Fibroblast of skin of abdomen (primary cell): ENCODE measurements at regions not wholly inside any gene's neighbourhood (a gene's known extent, or its start where the extent isn't known, plus 50 kb on each side); places are given as distances from the start of the nearest gene placed in this dataset.

Source experiments
- DNase-seq: peaks from one replicate; pipeline ENCODE4 v3.0.0-alpha.2; 2013

GRCh38 chr5:175808711-175809110 is 62.7 kb upstream of the CPLX2 start:
- no peak for DNase-seq

GRCh38 chr5:175809531-175810121 is 61.8 kb upstream of the CPLX2 start:
- peak; percentile 95 for DNase-seq

- no peak for DNase-seq
These were observed 60.9 kb upstream of the CPLX2 start for GRCh38 chr5:175810457-175810856.

GRCh38 chr5:175811589-175811988 is 59.8 kb upstream of the CPLX2 start:
- DNase-seq, result no peak

GRCh38 chr5:175813943-175814630 is 57.3 kb upstream of the CPLX2 start:
- no peak for DNase-seq

- peak; percentile 88 for DNase-seq
These were observed 56.7 kb upstream of the CPLX2 start for GRCh38 chr5:175814691-175815090.

- no peak for DNase-seq
These were observed 56.1 kb upstream of the CPLX2 start for GRCh38 chr5:175815126-175815913.

- no peak for DNase-seq
These were observed 55.0 kb upstream of the CPLX2 start for GRCh38 chr5:175816348-175816747.

- no peak for DNase-seq
These were observed 52.3 kb upstream of the CPLX2 start for GRCh38 chr5:175819090-175819425.

GRCh38 chr5:175820230-175820629 is 51.1 kb upstream of the CPLX2 start:
- no peak for DNase-seq
